ENCODE measurements at regions not wholly inside any gene's neighbourhood (a gene's known extent, or its start where the extent isn't known, plus 50 kb on each side); places are given as distances from the start of the nearest gene placed in this dataset.
"Not testable (repeated sequence)": the region's sequence is repeated elsewhere in the genome, so short reads cannot be mapped to it uniquely, and the experiment has no call there.

- Mint-ChIP-seq H3K27me3 (ENCODE audit: unreplicated experiment) (peaks cover 6% of the 10 kb centered on the region), H3K27ac (ENCODE audit: unreplicated experiment) (no peak overlapping the region)
These were observed 184.0 kb upstream of the CNTN6 start for GRCh38 chr3:908839-909238.

GRCh38 chr3:912717-913116, 180.1 kb upstream of the CNTN6 start:
- H3K4me1 Mint-ChIP-seq (ENCODE audit: unreplicated experiment); H3K27ac Mint-ChIP-seq (ENCODE audit: unreplicated experiment); H3K27me3 Mint-ChIP-seq (ENCODE audit: unreplicated experiment); DNase-seq (ENCODE audit: low spot score); H3K36me3 Mint-ChIP-seq (ENCODE audit: low read depth, unreplicated experiment); H3K4me3 Mint-ChIP-seq (ENCODE audit: unreplicated experiment): not testable (repeated sequence)
- H3K9me3 Mint-ChIP-seq (ENCODE audit: unreplicated experiment): peaks cover 42% of the 10 kb centered on the region

More at GRCh38 chr3:908839-909238, 184.0 kb upstream of the CNTN6 start:
- Mint-ChIP-seq H3K36me3 (ENCODE audit: low read depth, unreplicated experiment) (no peaks in the 10 kb centered on the region), H3K4me3 (ENCODE audit: unreplicated experiment) (no peak overlapping the region), H3K9me3 (ENCODE audit: unreplicated experiment) (peaks cover 48% of the 10 kb centered on the region), H3K4me1 (ENCODE audit: unreplicated experiment) (no peaks in the 10 kb centered on the region)
- no peak for TF ChIP-seq CTCF (IDR thresholded peaks at IDR 0.05; ENCODE audit: unreplicated experiment)
- no peak for DNase-seq (ENCODE audit: low spot score)

GRCh38 chr3:923161-923910, 169.5 kb upstream of the CNTN6 start:
- H3K36me3 Mint-ChIP-seq (ENCODE audit: low read depth, unreplicated experiment): no peaks in the 10 kb centered on the region
- H3K4me1 Mint-ChIP-seq (ENCODE audit: unreplicated experiment): no peaks in the 10 kb centered on the region
- no peak for DNase-seq (ENCODE audit: low spot score)
- H3K27ac Mint-ChIP-seq (ENCODE audit: unreplicated experiment): no peak overlapping the region
- no peak overlapping the region for H3K4me3 Mint-ChIP-seq (ENCODE audit: unreplicated experiment)
- no peaks in the 10 kb centered on the region for H3K27me3 Mint-ChIP-seq (ENCODE audit: unreplicated experiment)
- no peak for TF ChIP-seq CTCF (IDR thresholded peaks at IDR 0.05; ENCODE audit: unreplicated experiment)
- H3K9me3 Mint-ChIP-seq (ENCODE audit: unreplicated experiment): peaks cover 22% of the 10 kb centered on the region

- no peak for DNase-seq (ENCODE audit: low spot score)
- Mint-ChIP-seq H3K27me3 (ENCODE audit: unreplicated experiment) (peaks cover 1% of the 10 kb centered on the region), H3K9me3 (ENCODE audit: unreplicated experiment) (peaks cover 28% of the 10 kb centered on the region), H3K4me1 (ENCODE audit: unreplicated experiment) (no peaks in the 10 kb centered on the region), H3K36me3 (ENCODE audit: low read depth, unreplicated experiment) (no peaks in the 10 kb centered on the region), H3K27ac (ENCODE audit: unreplicated experiment) (no peak overlapping the region), H3K4me3 (ENCODE audit: unreplicated experiment) (no peak overlapping the region)
- no peak for TF ChIP-seq CTCF (IDR thresholded peaks at IDR 0.05; ENCODE audit: unreplicated experiment)
These were observed 162.0 kb upstream of the CNTN6 start for GRCh38 chr3:930866-931265.

GRCh38 chr3:933326-933725, 159.5 kb upstream of the CNTN6 start:
- Mint-ChIP-seq H3K36me3 (ENCODE audit: low read depth, unreplicated experiment) (no peaks in the 10 kb centered on the region), H3K4me3 (ENCODE audit: unreplicated experiment) (no peak overlapping the region), H3K27me3 (ENCODE audit: unreplicated experiment) (peaks cover 1% of the 10 kb centered on the region), H3K27ac (ENCODE audit: unreplicated experiment) (no peak overlapping the region), H3K4me1 (ENCODE audit: unreplicated experiment) (no peaks in the 10 kb centered on the region), H3K9me3 (ENCODE audit: unreplicated experiment) (peaks cover 25% of the 10 kb centered on the region)
- no peak for TF ChIP-seq CTCF (IDR thresholded peaks at IDR 0.05; ENCODE audit: unreplicated experiment)
- no peak for DNase-seq (ENCODE audit: low spot score)

Measured in endothelial cell (in vitro differentiated cells).